Activated CD4-positive, alpha-beta T cell treated with anti-CD3 and anti-CD28 coated beads for 48 hours (primary cell): ENCODE measurements at regions not wholly inside any gene's neighbourhood (a gene's known extent, or its start where the extent isn't known, plus 50 kb on each side); places are given as distances from the start of the nearest gene placed in this dataset.

Source experiments
- DNase-seq: peaks from one replicate; pipeline ENCODE4 v3.0.0-alpha.2; 2020

- DNase-seq, result no peak
Observed at GRCh38 chr5:114296191-114296590, 65.7 kb upstream of the KCNN2 start.

- DNase-seq, result no peak
Observed at GRCh38 chr5:114297915-114298314, 64.0 kb upstream of the KCNN2 start.

GRCh38 chr5:114305402-114306207, 56.3 kb upstream of the KCNN2 start:
- no peak for DNase-seq

GRCh38 chr5:114308017-114308416, 53.9 kb upstream of the KCNN2 start:
- no peak for DNase-seq

GRCh38 chr5:114308508-114308907, 53.4 kb upstream of the KCNN2 start:
- DNase-seq, result no peak

GRCh38 chr5:114310666-114311065, 51.2 kb upstream of the KCNN2 start:
- DNase-seq, result no peak

- DNase-seq, result no peak
Observed at GRCh38 chr5:114311281-114311680, 50.6 kb upstream of the KCNN2 start.

- DNase-seq, result no peak
Observed at GRCh38 chr5:114311968-114312367, 49.9 kb upstream of the KCNN2 start.
